GM12875 (cell line): ENCODE measurements at regions not wholly inside any gene's neighbourhood (a gene's known extent, or its start where the extent isn't known, plus 50 kb on each side); places are given as distances from the start of the nearest gene placed in this dataset.

Experiments
- H3K4me3 ChIP-seq: one replicate; pipeline ENCODE4 v1.5.1; 2011; ENCODE audit warnings: low read depth, low read length, control low read depth
- CTCF ChIP-seq: IDR thresholded peaks from 2 replicates; pipeline ENCODE4 v1.5.1; 2011; ENCODE audit warnings: low read depth, mild to moderate bottlenecking, control low read depth, inconsistent platforms, low read length, moderate library complexity, borderline replicate concordance; ENCODE audit not compliant: insufficient read depth

GRCh38 chr6:148263010-148263409 lies 79.6 kb upstream of the SASH1 start:
- H3K4me3 ChIP-seq = no peak overlapping the region
- TF ChIP-seq CTCF = no peak

- no peak overlapping the region for H3K4me3 ChIP-seq
- TF ChIP-seq CTCF = no peak
These were observed 78.7 kb upstream of the SASH1 start for GRCh38 chr6:148263961-148264360.

- no peak for TF ChIP-seq CTCF
- no peak overlapping the region for H3K4me3 ChIP-seq
These were observed 77.6 kb upstream of the SASH1 start for GRCh38 chr6:148265054-148265453.

GRCh38 chr6:148269386-148269785 lies 73.3 kb upstream of the SASH1 start:
- no peak for TF ChIP-seq CTCF
- H3K4me3 ChIP-seq = no peak overlapping the region

- TF ChIP-seq CTCF = no peak
These were observed 70.8 kb upstream of the SASH1 start for GRCh38 chr6:148271711-148272439.

GRCh38 chr6:148272597-148272996 lies 70.0 kb upstream of the SASH1 start:
- no peak for TF ChIP-seq CTCF
- no peak overlapping the region for H3K4me3 ChIP-seq

More at GRCh38 chr6:148271711-148272439, 70.8 kb upstream of the SASH1 start:
- H3K4me3 ChIP-seq = no peak overlapping the region
